Prostate gland (tissue), 2 donors: ENCODE measurements at regions not wholly inside any gene's neighbourhood (a gene's known extent, or its start where the extent isn't known, plus 50 kb on each side); places are given as distances from the start of the nearest gene placed in this dataset.

ENCODE experiments used
- DNase-seq: peaks from one replicate; pipeline ENCODE4 v3.0.0-alpha.2; 2019; ENCODE audit warnings: low spot score
- H3K27ac ChIP-seq, 2 donors: fragments of 200-600 bp; sonication (generic); 2 replicates each; pipeline ENCODE4 v1.5.1; 2017 to 2019
- H3K27me3 ChIP-seq: fragments of 200-600 bp; sonication (generic); replicated peaks from 2 replicates; pipeline ENCODE4 v1.5.1; 2019; ENCODE audit not compliant: insufficient read depth
- H3K36me3 ChIP-seq, 2 donors: fragments of 200-600 bp; sonication (generic); 1 replicate in 1 of 2; 2 replicates in 1 of 2; pipeline versions ENCODE4 v1.5.1 to v1.8.1; 2017 to 2019
- H3K4me1 ChIP-seq: fragments of 200-600 bp; sonication (generic); replicated peaks from 2 replicates; pipeline ENCODE4 v1.5.1; 2019
- H3K4me3 ChIP-seq, 2 donors: fragments of 200-600 bp; sonication (generic); 2 replicates each; pipeline ENCODE4 v1.5.1; 2017 to 2019
- H3K9me3 ChIP-seq: fragments of 200-600 bp; sonication (generic); 2 replicates; pipeline ENCODE4 v1.5.1; 2017
- CTCF ChIP-seq, 4 experiments: fragments of 200-600 bp in 2 of 4; fragments of 450-650 bp in 2 of 4; sonication (generic) in 2 of 4; IDR thresholded peaks; 1 replicate in 3 of 4; 2 replicates in 1 of 4; pipeline ENCODE4 v1.5.1; 2016 to 2019; ENCODE audit warnings: antibody characterized with exemption in 4 of 4, mild to moderate bottlenecking in 2 of 4, moderate library complexity in 2 of 4
- POLR2A ChIP-seq: fragments of 450-650 bp; IDR thresholded peaks from one replicate; pipeline ENCODE4 v1.6.1; 2016; ENCODE audit warnings: antibody characterized with exemption, mild to moderate bottlenecking
- POLR2AphosphoS5 ChIP-seq: sonication (generic); formaldehyde crosslinking; IDR thresholded peaks from one replicate; pipeline ENCODE4 v1.6.1; 2017; ENCODE audit warnings: antibody characterized with exemption
- WGBS: methylation state at CpG from one replicate; pipeline ENCODE4 v1.1.5; 2018; 5-methylcytosine and 5-hydroxymethylcytosine counted together
- intact Hi-C: fragments of 100-400 bp; cut with DNase I; formaldehyde crosslinking; loops from one replicate; pipeline ENCODE4 v1.14.2; 2022

GRCh38 chr10:4316161-4316810 lies 509.7 kb upstream of the AKR1E2 start:
- Histone ChIP-seq H3K36me3 (no peaks in the 10 kb centered on the region), H3K4me1 (no peaks in the 10 kb centered on the region), H3K27me3 (no peaks in the 10 kb centered on the region), H3K9me3 (no peaks in the 10 kb centered on the region), H3K4me3 (no peak overlapping the region), H3K27ac (peak overlapping the region in 1 of 2 donors; percentile 5)
- WGBS: 69% methylated on average over 13 of the region's 13 CpGs
- intact Hi-C loops: no loop called here
- TF ChIP-seq POLR2AphosphoS5 (no peak), CTCF (IDR thresholded peaks at IDR 0.05) (no peak), POLR2A (no peak)
- no peak for DNase-seq

DNA sequence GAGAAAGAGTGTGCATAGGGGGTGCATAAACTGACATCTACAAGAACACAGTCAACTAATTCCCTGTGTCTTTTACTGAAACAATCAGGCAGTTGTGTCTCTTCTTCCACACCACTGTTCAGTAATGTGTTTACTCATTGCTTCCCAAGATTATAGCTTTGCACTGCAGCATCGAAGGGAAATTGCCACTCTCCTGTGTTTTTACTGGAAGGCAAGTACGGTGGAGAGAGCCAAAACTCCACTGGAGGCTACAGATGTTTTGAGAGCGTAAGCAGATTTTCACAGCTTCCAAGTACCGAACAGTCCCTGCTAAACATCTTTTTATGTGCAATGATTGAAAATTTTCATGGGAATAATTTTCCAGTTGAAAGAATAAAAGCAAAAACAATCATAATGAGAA lies 510.5 kb upstream of the AKR1E2 start:
- TF ChIP-seq POLR2AphosphoS5 (no peak), POLR2A (no peak), CTCF (IDR thresholded peaks at IDR 0.05) (no peak)
- Histone ChIP-seq H3K4me3 (no peak overlapping the region), H3K4me1 (no peaks in the 10 kb centered on the region), H3K36me3 (no peaks in the 10 kb centered on the region), H3K27me3 (no peaks in the 10 kb centered on the region), H3K27ac (no peak overlapping the region), H3K9me3 (no peaks in the 10 kb centered on the region)
- intact Hi-C loops: no loop called here
- WGBS: 29% methylated on average over 4 of the region's 4 CpGs
- DNase-seq: no peak

GRCh38 chr10:4313051-4313450 lies 513.0 kb upstream of the AKR1E2 start:
- Histone ChIP-seq H3K4me3 (no peak overlapping the region), H3K4me1 (no peaks in the 10 kb centered on the region), H3K27me3 (no peaks in the 10 kb centered on the region), H3K36me3 (no peaks in the 10 kb centered on the region), H3K27ac (no peak overlapping the region), H3K9me3 (no peaks in the 10 kb centered on the region)
- 78% methylated on average over 3 of the region's 3 CpGs for WGBS
- no peak for DNase-seq
- TF ChIP-seq POLR2AphosphoS5 (no peak), POLR2A (no peak), CTCF (IDR thresholded peaks at IDR 0.05) (no peak)
- intact Hi-C loops: no loop called here

DNA sequence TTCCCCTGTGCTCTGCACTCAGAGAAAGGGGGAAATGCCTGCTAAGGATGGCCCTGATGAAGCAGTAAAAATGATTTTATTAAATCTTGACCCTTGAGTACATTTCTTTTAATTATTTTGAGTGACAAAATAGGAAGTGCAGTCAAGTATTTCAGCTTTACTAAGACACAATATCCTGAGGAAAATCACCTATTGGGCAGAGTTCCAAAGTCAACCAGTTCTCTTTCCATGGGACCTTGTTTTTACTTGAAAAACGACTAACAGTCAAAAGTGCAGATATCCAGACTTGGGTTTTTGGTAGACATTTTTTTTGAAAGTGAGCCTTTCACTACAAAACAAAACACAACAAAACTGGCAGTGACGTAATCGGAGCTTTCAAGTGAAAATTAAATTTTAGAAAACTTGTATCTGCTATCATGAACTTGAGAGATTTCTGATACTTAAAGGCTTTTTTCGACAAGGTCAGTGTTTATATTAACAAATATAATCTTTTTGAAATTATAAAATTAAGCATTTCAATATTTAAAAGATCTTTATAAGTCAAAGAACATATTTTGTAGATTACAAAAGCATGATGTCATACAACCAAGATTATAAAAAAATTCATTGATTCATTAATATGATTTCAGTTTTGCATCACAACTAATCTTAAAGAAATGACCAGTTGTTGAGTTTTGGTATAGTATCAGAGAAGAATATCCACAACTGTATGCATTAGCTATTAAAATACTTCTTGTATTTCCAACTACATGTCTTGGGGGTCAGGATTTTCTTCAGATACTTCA lies 513.8 kb upstream of the AKR1E2 start:
- no peak for TF ChIP-seq POLR2A
- no peak for TF ChIP-seq CTCF (IDR thresholded peaks at IDR 0.05)
- no peak for TF ChIP-seq POLR2AphosphoS5
- no peaks in the 10 kb centered on the region for H3K9me3 ChIP-seq
- H3K4me3 ChIP-seq: no peak overlapping the region
- no peaks in the 10 kb centered on the region for H3K4me1 ChIP-seq
- intact Hi-C loops: no loop called here
- H3K27ac ChIP-seq: no peak overlapping the region
- DNase-seq: no peak
- no peaks in the 10 kb centered on the region for H3K36me3 ChIP-seq
- H3K27me3 ChIP-seq: no peaks in the 10 kb centered on the region
- 74% methylated on average over 4 of the region's 4 CpGs for WGBS

GRCh38 chr10:4310172-4310571 lies 515.8 kb upstream of the AKR1E2 start:
- intact Hi-C loops: no loop called here
- no peak overlapping the region for H3K27ac ChIP-seq
- no peaks in the 10 kb centered on the region for H3K27me3 ChIP-seq
- DNase-seq: no peak
- TF ChIP-seq POLR2A: no peak
- no peaks in the 10 kb centered on the region for H3K9me3 ChIP-seq
- H3K36me3 ChIP-seq: no peaks in the 10 kb centered on the region
- no peaks in the 10 kb centered on the region for H3K4me1 ChIP-seq
- no peak overlapping the region for H3K4me3 ChIP-seq
- WGBS: 73% methylated on average over 3 of the region's 3 CpGs
